Activated T-cell treated with anti-CD3 and anti-CD28 coated beads, Interleukin-2, amount 50 U/mL, for 72 hours (primary cell): ENCODE measurements at regions not wholly inside any gene's neighbourhood (a gene's known extent, or its start where the extent isn't known, plus 50 kb on each side); places are given as distances from the start of the nearest gene placed in this dataset.
A peak's percentile ranks its signal among the peaks of the same experiment; 100 is the strongest.

Experiments used
- ATAC-seq, 2 donors: fragments of 150-1000 bp; cut with Tn5 transposase; replicated peaks in 1 of 2; 2 replicates each; pipeline ENCODE4 v1.10.0; 2021; ENCODE audit warnings: moderate library complexity in 2 of 2, mild to moderate bottlenecking in 1 of 2
- DNase-seq, 2 donors: peaks; one replicate each; pipeline ENCODE4 v3.0.0; 2021 to 2022; ENCODE audit warnings: mixed read lengths in 1 of 2
- H3K27ac Mint-ChIP-seq: one replicate; pipeline ENCODE4 v1.8.0; 2022; ENCODE audit warnings: mild to moderate bottlenecking, moderate library complexity, mixed read lengths
- H3K27me3 Mint-ChIP-seq: one replicate; pipeline ENCODE4 v1.8.0; 2022; ENCODE audit warnings: low read depth, mixed read lengths
- H3K36me3 Mint-ChIP-seq, 2 donors: one replicate each; pipeline ENCODE4 v1.8.0; 2022; ENCODE audit warnings: mixed read lengths in 2 of 2, mild to moderate bottlenecking in 1 of 2; ENCODE audit not compliant: insufficient read depth in 2 of 2
- H3K4me1 Mint-ChIP-seq: one replicate; pipeline ENCODE4 v1.8.0; 2022; ENCODE audit warnings: low read depth, mixed read lengths
- H3K4me3 Mint-ChIP-seq, 2 donors: one replicate each; pipeline ENCODE4 v1.8.0; 2022; ENCODE audit warnings: mild to moderate bottlenecking in 2 of 2, mixed read lengths in 2 of 2, moderate library complexity in 2 of 2
- H3K9me3 Mint-ChIP-seq, 2 donors: one replicate each; pipeline ENCODE4 v1.8.0; 2022; ENCODE audit warnings: mixed read lengths in 2 of 2

GRCh38 chr6:9539231-9539755 is 875.6 kb downstream of the TFAP2A start:
- Mint-ChIP-seq H3K4me1 (no peaks in the 10 kb centered on the region), H3K9me3 (peaks cover 0 to 2% of the 10 kb centered on the region in 2 donors), H3K27ac (no peak overlapping the region), H3K36me3 (no peaks in the 10 kb centered on the region), H3K4me3 (no peak overlapping the region), H3K27me3 (no peaks in the 10 kb centered on the region)
- no peak for DNase-seq
- ATAC-seq: no peak

GRCh38 chr6:9537381-9537780 is 877.5 kb downstream of the TFAP2A start:
- Mint-ChIP-seq H3K4me1 (no peaks in the 10 kb centered on the region), H3K27ac (no peak overlapping the region), H3K27me3 (no peaks in the 10 kb centered on the region), H3K9me3 (no peaks in the 10 kb centered on the region), H3K36me3 (no peaks in the 10 kb centered on the region), H3K4me3 (no peak overlapping the region)
- DNase-seq: no peak
- ATAC-seq: no peak

GRCh38 chr6:9535106-9535505 is 879.8 kb downstream of the TFAP2A start:
- no peak for DNase-seq
- no peak for ATAC-seq
- Mint-ChIP-seq H3K27me3 (no peaks in the 10 kb centered on the region), H3K27ac (no peak overlapping the region), H3K36me3 (no peaks in the 10 kb centered on the region), H3K4me3 (no peak overlapping the region), H3K4me1 (no peaks in the 10 kb centered on the region), H3K9me3 (peaks cover 0 to 1% of the 10 kb centered on the region in 2 donors)

GRCh38 chr6:9532621-9533557 is 882.0 kb downstream of the TFAP2A start:
- no peaks in the 10 kb centered on the region for H3K27me3 Mint-ChIP-seq
- H3K9me3 Mint-ChIP-seq: peaks cover 0 to 4% of the 10 kb centered on the region in 2 donors
- ATAC-seq: no peak
- H3K4me3 Mint-ChIP-seq: no peak overlapping the region
- H3K27ac Mint-ChIP-seq: no peak overlapping the region
- no peak for DNase-seq
- no peaks in the 10 kb centered on the region for H3K4me1 Mint-ChIP-seq
- no peaks in the 10 kb centered on the region for H3K36me3 Mint-ChIP-seq

- peaks cover 7 to 13% of the 10 kb centered on the region in 2 donors for H3K9me3 Mint-ChIP-seq
- DNase-seq (no peak), ATAC-seq (no peak)
- H3K4me3 Mint-ChIP-seq: no peak overlapping the region
- H3K4me1 Mint-ChIP-seq: no peaks in the 10 kb centered on the region
- no peak overlapping the region for H3K27ac Mint-ChIP-seq
- no peaks in the 10 kb centered on the region for H3K27me3 Mint-ChIP-seq
- no peaks in the 10 kb centered on the region for H3K36me3 Mint-ChIP-seq
These were observed 887.1 kb downstream of the TFAP2A start for GRCh38 chr6:9527679-9528286.

GRCh38 chr6:9523462-9523861 is 891.4 kb downstream of the TFAP2A start:
- no peak overlapping the region for H3K27ac Mint-ChIP-seq
- H3K36me3 Mint-ChIP-seq: no peaks in the 10 kb centered on the region
- no peak overlapping the region for H3K4me3 Mint-ChIP-seq
- peaks cover 7 to 8% of the 10 kb centered on the region in 2 donors for H3K9me3 Mint-ChIP-seq
- ATAC-seq: no peak
- DNase-seq: no peak
- H3K4me1 Mint-ChIP-seq: no peaks in the 10 kb centered on the region
- no peaks in the 10 kb centered on the region for H3K27me3 Mint-ChIP-seq

GRCh38 chr6:9522101-9522500 is 892.8 kb downstream of the TFAP2A start:
- Mint-ChIP-seq H3K36me3 (no peaks in the 10 kb centered on the region), H3K4me3 (no peak overlapping the region), H3K4me1 (no peaks in the 10 kb centered on the region), H3K9me3 (peaks cover 5 to 6% of the 10 kb centered on the region in 2 donors), H3K27me3 (no peaks in the 10 kb centered on the region), H3K27ac (no peak overlapping the region)
- DNase-seq (no peak), ATAC-seq (no peak)

- no peaks in the 10 kb centered on the region for H3K4me1 Mint-ChIP-seq
- DNase-seq: no peak
- H3K9me3 Mint-ChIP-seq: peaks cover 4 to 5% of the 10 kb centered on the region in 2 donors
- no peaks in the 10 kb centered on the region for H3K27me3 Mint-ChIP-seq
- peak in 1 of 2 donors; percentile 46 for ATAC-seq
- H3K36me3 Mint-ChIP-seq: no peaks in the 10 kb centered on the region
- no peak overlapping the region for H3K4me3 Mint-ChIP-seq
- H3K27ac Mint-ChIP-seq: peak overlapping the region; percentile 19
These were observed 893.7 kb downstream of the TFAP2A start for GRCh38 chr6:9521152-9521530.

GRCh38 chr6:9520417-9521151 is 894.3 kb downstream of the TFAP2A start:
- Mint-ChIP-seq H3K27me3 (no peaks in the 10 kb centered on the region), H3K9me3 (peaks cover 4% of the 10 kb centered on the region in 2 donors), H3K4me1 (no peaks in the 10 kb centered on the region), H3K4me3 (peak overlapping the region in 1 of 2 donors; percentile 18), H3K27ac (peak overlapping the region; percentile 19), H3K36me3 (no peaks in the 10 kb centered on the region)
- no peak for ATAC-seq
- DNase-seq: no peak

GRCh38 chr6:9518431-9518830 is 896.4 kb downstream of the TFAP2A start:
- ATAC-seq (no peak), DNase-seq (no peak)
- Mint-ChIP-seq H3K27ac (no peak overlapping the region), H3K4me1 (no peaks in the 10 kb centered on the region), H3K27me3 (no peaks in the 10 kb centered on the region), H3K4me3 (no peak overlapping the region), H3K9me3 (peaks cover 4% of the 10 kb centered on the region in 2 donors), H3K36me3 (no peaks in the 10 kb centered on the region)

GRCh38 chr6:9517806-9518205 is 897.1 kb downstream of the TFAP2A start:
- Mint-ChIP-seq H3K27ac (no peak overlapping the region), H3K9me3 (peaks cover 0 to 1% of the 10 kb centered on the region in 2 donors), H3K4me3 (no peak overlapping the region), H3K27me3 (no peaks in the 10 kb centered on the region), H3K4me1 (no peaks in the 10 kb centered on the region), H3K36me3 (no peaks in the 10 kb centered on the region)
- ATAC-seq: no peak
- DNase-seq: no peak

- Mint-ChIP-seq H3K27me3 (no peaks in the 10 kb centered on the region), H3K4me1 (no peaks in the 10 kb centered on the region), H3K4me3 (no peak overlapping the region), H3K9me3 (peaks cover 0 to 1% of the 10 kb centered on the region in 2 donors), H3K36me3 (no peaks in the 10 kb centered on the region), H3K27ac (no peak overlapping the region)
- ATAC-seq (no peak), DNase-seq (no peak)
These were observed 899.0 kb downstream of the TFAP2A start for GRCh38 chr6:9515633-9516606.
